ENCODE measurements at regions not wholly inside any gene's neighbourhood (a gene's known extent, or its start where the extent isn't known, plus 50 kb on each side); places are given as distances from the start of the nearest gene placed in this dataset.

DNA sequence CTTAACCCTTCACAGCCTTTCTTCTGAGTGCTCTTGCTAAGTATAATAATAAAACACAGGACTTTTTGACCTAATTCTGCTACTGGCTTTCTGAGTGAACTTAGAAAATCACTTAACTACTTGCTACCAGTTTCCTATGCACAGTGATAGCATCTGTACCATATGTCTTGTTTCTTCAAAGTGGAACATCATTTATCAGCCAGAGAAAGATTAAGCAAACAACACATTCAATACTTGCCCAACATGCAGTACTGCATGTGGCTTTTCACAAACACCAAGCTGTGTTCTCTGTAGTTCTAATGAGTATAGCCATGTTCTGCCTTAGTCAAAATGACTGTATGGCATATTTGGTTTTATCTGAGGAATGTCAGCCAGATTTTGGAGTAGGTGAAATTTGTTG lies 1286.6 kb upstream of the ZEB2 start:
- Histone ChIP-seq H3K27ac (ENCODE audit: poor library complexity, severe bottlenecking) (no peak overlapping the region), H3K36me3 (ENCODE audit: low read depth) (no peaks in the 10 kb centered on the region), H3K9me3 (ENCODE audit: severe bottlenecking) (no peaks in the 10 kb centered on the region), H3K4me3 (ENCODE audit: severe bottlenecking) (no peak overlapping the region), H3K27me3 (ENCODE audit: insufficient read depth, poor library complexity, severe bottlenecking) (no peaks in the 10 kb centered on the region), H3K4me1 (ENCODE audit: insufficient read depth, poor library complexity, severe bottlenecking) (no peaks in the 10 kb centered on the region)
- ATAC-seq (ENCODE audit: low read depth) (no peak), DNase-seq (ENCODE audit: low spot score) (no peak)
- TF ChIP-seq, protein P1, sequence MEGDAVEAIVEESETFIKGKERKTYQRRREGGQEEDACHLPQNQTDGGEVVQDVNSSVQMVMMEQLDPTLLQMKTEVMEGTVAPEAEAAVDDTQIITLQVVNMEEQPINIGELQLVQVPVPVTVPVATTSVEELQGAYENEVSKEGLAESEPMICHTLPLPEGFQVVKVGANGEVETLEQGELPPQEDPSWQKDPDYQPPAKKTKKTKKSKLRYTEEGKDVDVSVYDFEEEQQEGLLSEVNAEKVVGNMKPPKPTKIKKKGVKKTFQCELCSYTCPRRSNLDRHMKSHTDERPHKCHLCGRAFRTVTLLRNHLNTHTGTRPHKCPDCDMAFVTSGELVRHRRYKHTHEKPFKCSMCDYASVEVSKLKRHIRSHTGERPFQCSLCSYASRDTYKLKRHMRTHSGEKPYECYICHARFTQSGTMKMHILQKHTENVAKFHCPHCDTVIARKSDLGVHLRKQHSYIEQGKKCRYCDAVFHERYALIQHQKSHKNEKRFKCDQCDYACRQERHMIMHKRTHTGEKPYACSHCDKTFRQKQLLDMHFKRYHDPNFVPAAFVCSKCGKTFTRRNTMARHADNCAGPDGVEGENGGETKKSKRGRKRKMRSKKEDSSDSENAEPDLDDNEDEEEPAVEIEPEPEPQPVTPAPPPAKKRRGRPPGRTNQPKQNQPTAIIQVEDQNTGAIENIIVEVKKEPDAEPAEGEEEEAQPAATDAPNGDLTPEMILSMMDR (IDR thresholded peaks at IDR 0.05; ENCODE audit: poor library complexity, severe bottlenecking) = no peak

GRCh38 chr2:145802133-145802532 lies 1282.2 kb upstream of the ZEB2 start:
- no peak overlapping the region for H3K4me3 ChIP-seq (ENCODE audit: severe bottlenecking)
- DNase-seq (ENCODE audit: low spot score) = no peak
- H3K27ac ChIP-seq (ENCODE audit: poor library complexity, severe bottlenecking) = no peak overlapping the region
- no peak for ATAC-seq (ENCODE audit: low read depth)
- no peaks in the 10 kb centered on the region for H3K9me3 ChIP-seq (ENCODE audit: severe bottlenecking)
- no peaks in the 10 kb centered on the region for H3K27me3 ChIP-seq (ENCODE audit: insufficient read depth, poor library complexity, severe bottlenecking)
- TF ChIP-seq, protein P1 (IDR thresholded peaks at IDR 0.05; ENCODE audit: poor library complexity, severe bottlenecking) = no peak
- no peaks in the 10 kb centered on the region for H3K36me3 ChIP-seq (ENCODE audit: low read depth)
- H3K4me1 ChIP-seq (ENCODE audit: insufficient read depth, poor library complexity, severe bottlenecking) = peaks cover 30% of the 10 kb centered on the region

- H3K27me3 ChIP-seq (ENCODE audit: insufficient read depth, poor library complexity, severe bottlenecking) = no peaks in the 10 kb centered on the region
- ATAC-seq (ENCODE audit: low read depth) = no peak
- H3K4me3 ChIP-seq (ENCODE audit: severe bottlenecking) = no peak overlapping the region
- TF ChIP-seq, protein P1 (IDR thresholded peaks at IDR 0.05; ENCODE audit: poor library complexity, severe bottlenecking) = no peak
- DNase-seq (ENCODE audit: low spot score) = no peak
- no peaks in the 10 kb centered on the region for H3K9me3 ChIP-seq (ENCODE audit: severe bottlenecking)
- H3K4me1 ChIP-seq (ENCODE audit: insufficient read depth, poor library complexity, severe bottlenecking) = peaks cover 30% of the 10 kb centered on the region
- H3K36me3 ChIP-seq (ENCODE audit: low read depth) = no peaks in the 10 kb centered on the region
- H3K27ac ChIP-seq (ENCODE audit: poor library complexity, severe bottlenecking) = no peak overlapping the region
Measured at GRCh38 chr2:145801210-145801609, 1281.3 kb upstream of the ZEB2 start.

DNA sequence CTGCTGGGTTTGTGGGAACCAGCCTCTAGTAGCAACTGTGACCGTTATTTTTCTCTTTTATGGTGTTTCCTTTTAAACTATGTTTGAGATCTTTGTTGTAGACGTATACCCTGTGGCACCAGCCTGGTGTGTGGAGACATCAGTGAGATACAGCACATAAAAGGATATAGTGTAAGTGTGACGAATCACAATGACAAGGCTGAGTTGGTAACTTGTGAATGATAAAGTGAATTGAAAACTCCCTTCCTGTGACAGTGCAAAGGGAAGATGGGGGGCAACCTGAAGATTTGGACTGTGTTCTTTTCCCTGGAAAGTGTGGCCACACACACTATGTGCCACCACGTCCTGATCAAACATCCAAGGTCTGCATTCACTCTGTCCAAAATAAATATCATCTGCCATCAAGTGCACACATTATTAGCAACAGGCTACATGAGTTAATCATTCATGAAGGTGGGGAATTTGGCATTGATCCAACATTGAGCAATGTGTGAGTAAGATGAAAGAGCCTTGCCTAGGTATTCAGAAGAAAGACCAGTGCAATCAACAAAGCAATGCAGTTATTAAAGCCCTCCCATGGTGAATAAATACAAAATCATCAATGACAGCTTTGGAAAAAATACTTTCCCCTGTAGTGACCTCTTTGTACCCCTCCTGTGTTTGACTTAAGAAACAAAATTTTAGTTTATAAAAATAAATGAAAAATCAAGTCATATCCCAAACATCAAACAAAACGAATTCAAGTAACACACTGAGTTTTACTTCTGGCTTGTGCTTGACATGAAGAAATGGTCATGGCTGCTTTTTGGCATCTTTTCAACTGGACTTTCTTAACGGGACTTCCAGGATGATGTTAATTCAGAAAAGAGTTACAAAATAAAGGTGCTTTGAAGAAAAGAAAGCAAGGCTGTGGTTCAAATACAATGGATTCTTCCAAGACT lies 1280.5 kb upstream of the ZEB2 start:
- DNase-seq (ENCODE audit: low spot score) (no peak), ATAC-seq (ENCODE audit: low read depth) (peak; percentile 77)
- Histone ChIP-seq H3K27me3 (ENCODE audit: insufficient read depth, poor library complexity, severe bottlenecking) (no peaks in the 10 kb centered on the region), H3K27ac (ENCODE audit: poor library complexity, severe bottlenecking) (peak overlapping the region; percentile 13), H3K4me1 (ENCODE audit: insufficient read depth, poor library complexity, severe bottlenecking) (peaks cover 30% of the 10 kb centered on the region), H3K36me3 (ENCODE audit: low read depth) (no peaks in the 10 kb centered on the region), H3K4me3 (ENCODE audit: severe bottlenecking) (no peak overlapping the region), H3K9me3 (ENCODE audit: severe bottlenecking) (no peaks in the 10 kb centered on the region)
- TF ChIP-seq, protein P1 (IDR thresholded peaks at IDR 0.05; ENCODE audit: poor library complexity, severe bottlenecking) = no peak

DNA sequence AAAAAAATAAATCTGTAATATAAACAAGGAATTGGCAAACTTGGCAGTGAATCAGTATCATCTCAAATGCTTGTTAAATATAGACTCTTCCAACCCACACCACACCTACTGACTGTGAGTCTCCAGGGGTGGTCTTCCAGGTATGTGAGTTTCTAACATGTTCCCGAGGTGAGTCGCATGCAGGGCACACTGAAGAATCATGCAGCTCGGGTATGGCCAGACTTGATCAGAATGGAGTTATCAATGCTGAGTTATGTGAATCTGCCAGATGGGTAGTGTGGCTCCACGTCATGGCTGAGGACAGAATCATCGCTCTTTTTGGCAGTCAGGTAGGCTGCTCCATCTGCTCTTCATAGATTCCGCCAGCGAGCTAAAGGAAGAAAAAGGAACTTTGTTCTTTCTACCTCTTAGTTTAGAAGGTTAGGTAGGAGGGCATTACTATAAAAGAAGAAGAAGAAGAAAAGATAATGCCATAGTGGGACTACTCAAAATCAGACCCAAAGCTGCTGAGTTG lies 1279.7 kb upstream of the ZEB2 start:
- Histone ChIP-seq H3K36me3 (ENCODE audit: low read depth) (no peaks in the 10 kb centered on the region), H3K27ac (ENCODE audit: poor library complexity, severe bottlenecking) (peak overlapping the region; percentile 13), H3K27me3 (ENCODE audit: insufficient read depth, poor library complexity, severe bottlenecking) (no peaks in the 10 kb centered on the region), H3K4me3 (ENCODE audit: severe bottlenecking) (no peak overlapping the region), H3K9me3 (ENCODE audit: severe bottlenecking) (no peaks in the 10 kb centered on the region), H3K4me1 (ENCODE audit: insufficient read depth, poor library complexity, severe bottlenecking) (peaks cover 30% of the 10 kb centered on the region)
- TF ChIP-seq, protein P1 (IDR thresholded peaks at IDR 0.05; ENCODE audit: poor library complexity, severe bottlenecking) = no peak
- DNase-seq (ENCODE audit: low spot score) = no peak
- ATAC-seq (ENCODE audit: low read depth) = no peak

All from RWPE2 (cell line).